ENCODE measurements at regions not wholly inside any gene's neighbourhood (a gene's known extent, or its start where the extent isn't known, plus 50 kb on each side); places are given as distances from the start of the nearest gene placed in this dataset.

GRCh38 chr4:144411700-144412099 lies 234.3 kb upstream of the HHIP start:
- Histone ChIP-seq H3K79me2 (ENCODE audit: insufficient read depth, low read length) (no peaks in the 10 kb centered on the region), H3T11ph (ENCODE audit: low read length) (no peak overlapping the region), H3K79me1 (ENCODE audit: insufficient read depth, low read depth, low read length, poor library complexity, severe bottlenecking) (no peaks in the 10 kb centered on the region), H2BK20ac (ENCODE audit: low read depth, low read length, poor library complexity, severe bottlenecking) (no peak overlapping the region), H4K5ac (ENCODE audit: insufficient read length, low read depth, low read length) (no peak overlapping the region), H3K9me3 (ENCODE audit: control insufficient read depth, low read depth, low read length) (no peaks in the 10 kb centered on the region), H3K14ac (ENCODE audit: insufficient read depth, low read length) (no peak overlapping the region), H2BK12ac (ENCODE audit: insufficient read length, low read depth, low read length) (no peak overlapping the region), H3K23me2 (ENCODE audit: insufficient read length, low read depth, low read length, poor library complexity, severe bottlenecking) (no peaks in the 10 kb centered on the region), H2AK5ac (ENCODE audit: insufficient read length, low read length) (no peak overlapping the region), H3K9ac (ENCODE audit: extremely low read depth, insufficient read length, low read length) (no peak overlapping the region), H3K23ac (ENCODE audit: insufficient read length, low read depth, low read length) (no peak overlapping the region), H2BK120ac (ENCODE audit: low read depth, low read length, poor library complexity, severe bottlenecking) (no peak overlapping the region), H2BK5ac (ENCODE audit: insufficient read length, low read length) (no peak overlapping the region), H3K56ac (ENCODE audit: insufficient read length, low read depth, low read length) (no peak overlapping the region), H3K18ac (ENCODE audit: insufficient read length, low read depth, low read length) (no peak overlapping the region), H2AFZ (ENCODE audit: low read length) (no peak overlapping the region), H4K8ac (replicated peaks; ENCODE audit: insufficient read length, low read depth, low read length) (no peak overlapping the region), H3K4me1 (ENCODE audit: insufficient read depth, low read length) (no peaks in the 10 kb centered on the region), H3K27me3 (ENCODE audit: insufficient read depth, low read length) (no peaks in the 10 kb centered on the region), H3K27ac (ENCODE audit: insufficient read length, low read depth, low read length) (no peak overlapping the region), H2BK15ac (ENCODE audit: low read depth, low read length) (no peak overlapping the region), H4K20me1 (ENCODE audit: control insufficient read depth, insufficient read depth, insufficient read length) (no peaks in the 10 kb centered on the region), H3K4me2 (ENCODE audit: insufficient read depth, insufficient read length, low read length) (no peak overlapping the region), H4K91ac (ENCODE audit: insufficient read length, low read depth, low read length) (no peak overlapping the region), H3K4ac (ENCODE audit: low read depth, low read length) (no peak overlapping the region)
- Mint-ChIP-seq H3K36me3 (ENCODE audit: insufficient read depth in 1 of 3, low read depth in 3 of 3) (no peaks in the 10 kb centered on the region), H3K4me3 (no peak overlapping the region), H3K9me3 (no peaks in the 10 kb centered on the region; a peak in 1 of 5 replicates), H3K27ac (no peak overlapping the region), H3K27me3 (ENCODE audit: low read depth) (no peaks in the 10 kb centered on the region), H3K4me1 (peaks cover 0 to 3% of the 10 kb centered on the region in 2 experiments; a peak in 2 of 4 replicates)
- DNase-seq: no peak
- no peak for TF ChIP-seq CTCF (conservative IDR thresholded peaks at IDR 0.05)
